ENCODE measurements at regions not wholly inside any gene's neighbourhood (a gene's known extent, or its start where the extent isn't known, plus 50 kb on each side); places are given as distances from the start of the nearest gene placed in this dataset.

DNA sequence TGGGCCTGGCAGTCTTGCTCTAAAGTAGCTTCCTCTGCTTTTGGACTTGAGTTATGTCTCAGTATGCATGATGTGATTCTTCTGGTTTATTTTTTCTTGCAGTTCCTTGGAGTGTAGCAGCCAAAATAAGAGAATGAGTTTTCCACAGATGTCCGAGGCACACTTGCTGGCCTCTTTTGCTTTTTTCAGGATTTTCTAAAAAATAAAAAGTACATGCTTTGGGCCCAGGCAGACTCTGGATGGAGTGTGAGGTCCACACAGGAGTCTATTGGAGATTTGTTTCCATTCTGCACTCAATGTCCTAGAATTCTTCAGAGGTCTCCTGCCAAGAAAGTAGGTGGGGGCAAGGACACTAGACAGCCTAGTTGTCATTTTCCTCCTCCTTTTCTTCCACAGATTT is 477.6 kb downstream of the EPM2A start:
- TF ChIP-seq, protein P1, sequence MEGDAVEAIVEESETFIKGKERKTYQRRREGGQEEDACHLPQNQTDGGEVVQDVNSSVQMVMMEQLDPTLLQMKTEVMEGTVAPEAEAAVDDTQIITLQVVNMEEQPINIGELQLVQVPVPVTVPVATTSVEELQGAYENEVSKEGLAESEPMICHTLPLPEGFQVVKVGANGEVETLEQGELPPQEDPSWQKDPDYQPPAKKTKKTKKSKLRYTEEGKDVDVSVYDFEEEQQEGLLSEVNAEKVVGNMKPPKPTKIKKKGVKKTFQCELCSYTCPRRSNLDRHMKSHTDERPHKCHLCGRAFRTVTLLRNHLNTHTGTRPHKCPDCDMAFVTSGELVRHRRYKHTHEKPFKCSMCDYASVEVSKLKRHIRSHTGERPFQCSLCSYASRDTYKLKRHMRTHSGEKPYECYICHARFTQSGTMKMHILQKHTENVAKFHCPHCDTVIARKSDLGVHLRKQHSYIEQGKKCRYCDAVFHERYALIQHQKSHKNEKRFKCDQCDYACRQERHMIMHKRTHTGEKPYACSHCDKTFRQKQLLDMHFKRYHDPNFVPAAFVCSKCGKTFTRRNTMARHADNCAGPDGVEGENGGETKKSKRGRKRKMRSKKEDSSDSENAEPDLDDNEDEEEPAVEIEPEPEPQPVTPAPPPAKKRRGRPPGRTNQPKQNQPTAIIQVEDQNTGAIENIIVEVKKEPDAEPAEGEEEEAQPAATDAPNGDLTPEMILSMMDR (IDR thresholded peaks at IDR 0.05; ENCODE audit: low read depth, low read length): no peak
- no peak overlapping the region for H3K4me3 ChIP-seq (ENCODE audit: low read depth, low read length)

DNA sequence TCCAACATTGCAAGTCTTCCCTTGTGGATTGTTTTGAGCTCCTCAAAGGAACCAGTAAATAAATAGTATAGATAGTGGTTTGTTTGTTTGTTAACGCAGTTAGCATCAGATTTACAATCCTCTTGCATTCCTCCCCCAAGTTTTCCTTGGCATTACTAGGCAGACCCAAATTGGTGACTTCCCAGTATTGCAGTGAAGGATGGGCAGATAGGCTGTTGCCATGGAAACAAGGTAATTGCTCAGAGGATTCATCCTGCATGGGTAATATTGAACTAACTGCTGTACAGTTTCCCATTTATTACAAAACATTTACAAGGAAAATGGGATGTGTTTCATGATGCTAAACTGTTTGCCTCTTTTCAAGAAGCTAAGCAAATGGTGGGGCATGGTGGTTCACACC is 477.2 kb downstream of the EPM2A start:
- TF ChIP-seq, protein P1 (IDR thresholded peaks at IDR 0.05; ENCODE audit: low read depth, low read length): no peak

DNA sequence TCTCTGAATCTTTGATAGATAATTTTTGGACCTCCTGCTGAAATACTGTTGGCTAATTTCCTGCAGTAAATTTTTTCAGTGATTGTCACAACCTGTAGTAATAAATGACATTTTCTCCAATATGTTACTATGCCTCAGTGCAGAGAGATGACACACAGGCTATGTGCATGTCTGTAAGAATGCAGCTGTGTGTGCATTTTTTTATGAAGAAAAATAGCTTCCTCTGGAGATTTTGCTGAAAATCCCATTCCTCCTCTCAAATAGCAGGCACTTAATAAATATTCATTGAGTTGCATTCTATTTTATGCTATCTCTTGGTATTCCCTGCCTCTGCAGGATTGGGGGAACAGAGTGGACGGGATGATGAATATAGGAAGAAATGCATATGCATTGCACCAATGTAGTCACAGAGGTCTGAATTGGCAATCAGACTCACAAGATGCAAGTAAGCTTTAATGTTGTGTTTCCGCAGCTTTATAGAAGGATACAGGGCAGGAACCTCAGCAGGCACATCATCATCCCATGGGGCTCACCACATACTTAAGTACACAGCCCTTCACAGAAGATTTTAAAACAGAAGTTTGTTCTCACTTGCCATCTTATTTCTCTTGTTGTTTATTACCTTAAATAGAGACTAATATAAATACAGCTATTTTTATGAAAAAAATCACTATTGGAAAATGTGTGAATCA is 474.7 kb downstream of the EPM2A start:
- no peak overlapping the region for H3K4me3 ChIP-seq (ENCODE audit: low read depth, low read length)
- TF ChIP-seq, protein P1 (IDR thresholded peaks at IDR 0.05; ENCODE audit: low read depth, low read length): no peak

More for the DNA sequence above, 477.2 kb downstream of the EPM2A start:
- H3K4me3 ChIP-seq (ENCODE audit: low read depth, low read length): no peak overlapping the region

DNA sequence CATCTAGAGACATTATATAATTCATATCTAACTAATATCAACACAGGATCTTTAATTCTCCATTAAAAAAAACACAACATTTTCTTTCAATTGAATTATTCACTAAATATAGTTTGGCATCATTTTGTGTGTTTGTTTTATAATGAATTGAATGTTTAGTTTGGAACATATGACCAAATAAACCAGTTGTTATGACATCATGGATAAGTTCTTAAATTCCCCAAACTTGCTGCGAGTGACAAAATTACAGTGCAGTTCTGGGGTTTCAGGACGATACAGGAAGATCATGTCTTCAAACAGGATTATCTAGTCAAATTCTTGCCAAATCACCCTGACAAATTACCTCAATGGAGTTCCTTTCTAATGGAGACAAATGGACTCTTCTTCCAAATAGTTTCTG is 473.6 kb downstream of the EPM2A start:
- TF ChIP-seq, protein P1 (IDR thresholded peaks at IDR 0.05; ENCODE audit: low read depth, low read length): no peak
- H3K4me3 ChIP-seq (ENCODE audit: low read depth, low read length): no peak overlapping the region

DNA sequence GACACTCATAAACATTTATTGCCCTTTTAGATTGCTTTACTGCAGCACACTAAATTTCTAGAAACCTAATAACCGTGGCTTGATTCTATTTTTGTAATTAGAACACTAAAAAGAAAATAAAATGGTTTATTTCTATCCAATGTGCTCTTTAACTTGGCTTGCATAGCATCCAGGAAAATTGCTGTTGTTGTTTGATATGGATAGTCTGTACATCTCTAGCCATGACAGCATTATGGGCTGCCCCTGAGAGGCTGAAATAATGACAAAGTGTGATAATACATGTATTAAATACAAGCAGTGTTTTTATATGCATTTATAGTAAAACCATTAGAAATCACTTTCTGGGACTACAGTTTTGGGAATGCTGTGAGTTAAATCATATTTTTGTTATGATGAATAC is 472.5 kb downstream of the EPM2A start:
- TF ChIP-seq, protein P1 (IDR thresholded peaks at IDR 0.05; ENCODE audit: low read depth, low read length): no peak
- no peak overlapping the region for H3K4me3 ChIP-seq (ENCODE audit: low read depth, low read length)

DNA sequence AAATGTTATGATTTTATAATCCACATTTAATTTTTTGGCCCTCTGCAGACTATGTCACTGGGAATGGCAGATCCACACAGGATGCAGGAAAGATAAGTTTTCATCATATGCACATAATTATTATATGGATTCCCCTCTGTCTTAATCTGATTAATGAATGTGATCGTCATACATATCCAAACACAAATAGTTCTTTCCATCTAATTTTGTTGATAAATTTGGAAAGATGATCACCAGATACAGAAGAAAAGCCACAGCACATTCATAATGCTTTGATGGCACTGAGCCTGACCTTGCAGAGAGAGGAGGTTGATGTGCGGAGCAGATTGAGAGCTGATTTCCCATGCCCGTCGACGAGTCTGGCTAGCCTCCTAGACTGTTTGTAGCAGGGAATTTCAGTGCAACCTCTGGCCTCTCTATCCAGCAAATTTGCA is 471.5 kb downstream of the EPM2A start:
- TF ChIP-seq, protein P1 (IDR thresholded peaks at IDR 0.05; ENCODE audit: low read depth, low read length): no peak
- H3K4me3 ChIP-seq (ENCODE audit: low read depth, low read length): no peak overlapping the region

DNA sequence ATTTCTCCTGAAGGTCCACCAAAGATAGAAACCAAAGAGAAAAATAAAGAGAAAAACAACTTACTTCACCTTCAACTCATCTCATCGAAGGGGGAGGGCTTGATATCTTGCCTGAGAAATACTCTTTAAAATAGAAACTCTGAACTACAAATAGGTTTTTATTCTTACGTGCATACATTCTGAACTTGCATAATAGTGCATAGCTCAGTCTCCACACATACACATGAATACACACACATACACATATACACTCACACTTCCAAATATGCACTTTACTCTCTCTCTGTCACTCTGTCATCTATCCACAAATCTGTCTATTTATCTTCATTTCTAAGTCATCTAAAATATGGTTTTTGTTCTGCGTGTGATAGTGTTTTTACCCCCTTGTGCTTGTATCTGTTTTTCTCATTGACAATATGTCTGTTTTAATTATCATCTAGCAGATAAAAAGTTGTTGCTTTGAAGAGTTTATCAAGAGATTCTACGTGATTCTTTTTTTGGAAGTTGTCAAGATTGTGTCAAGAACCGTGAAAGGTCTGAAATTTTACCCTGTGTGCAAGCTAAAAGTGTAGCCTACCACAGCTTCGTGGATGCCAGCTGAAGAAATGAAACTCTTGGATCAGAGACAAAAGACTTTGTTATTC is 468.8 kb downstream of the EPM2A start:
- no peak overlapping the region for H3K4me3 ChIP-seq (ENCODE audit: low read depth, low read length)
- TF ChIP-seq, protein P1 (IDR thresholded peaks at IDR 0.05; ENCODE audit: low read depth, low read length): no peak

Data from WI38 (cell line).